HG02970 (cell line): ENCODE measurements at regions not wholly inside any gene's neighbourhood (a gene's known extent, or its start where the extent isn't known, plus 50 kb on each side); places are given as distances from the start of the nearest gene placed in this dataset.

Experiments used
- ATAC-seq: cut with Tn5 transposase; IDR thresholded peaks from one replicate; pipeline ENCODE4 v1.9.1; 2021; ENCODE audit warnings: mild to moderate bottlenecking, moderate library complexity, moderate number of reproducible peaks; ENCODE audit not compliant: unreplicated experiment, low FRiP score

DNA sequence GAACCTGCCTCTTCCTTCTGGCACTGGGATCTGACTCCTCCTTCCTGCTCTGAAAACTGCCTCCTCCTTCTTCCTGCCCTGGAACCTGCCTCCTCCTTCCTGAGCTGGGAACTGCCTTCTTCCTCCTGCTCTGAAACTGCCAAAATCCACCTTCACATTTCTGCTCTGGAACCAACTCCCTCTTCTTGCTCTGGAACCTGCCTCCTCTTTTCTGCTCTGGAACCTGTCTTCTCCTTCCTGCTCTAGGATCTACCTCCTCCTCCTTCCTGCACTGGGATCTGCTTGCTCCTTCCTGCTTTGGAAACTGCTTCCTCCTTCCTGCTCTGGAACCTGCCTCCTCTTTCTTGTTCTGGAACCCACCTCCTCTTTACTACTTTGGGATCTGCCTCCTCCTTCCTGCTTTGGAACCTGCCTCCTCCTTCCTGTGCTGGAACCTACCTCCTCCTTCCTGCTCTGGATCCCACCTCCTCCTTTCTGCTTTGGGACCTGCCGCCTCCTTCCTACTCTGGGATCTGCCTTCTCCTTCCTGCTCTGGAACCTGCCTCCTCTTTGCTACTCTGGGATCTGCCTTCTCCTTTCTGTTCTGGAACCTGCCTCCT, 315.5 kb downstream of the PRL start:
- ATAC-seq: no peak

- no peak for ATAC-seq
Observed at GRCh38 chr6:21984135-21984534, 312.7 kb downstream of the PRL start.

DNA sequence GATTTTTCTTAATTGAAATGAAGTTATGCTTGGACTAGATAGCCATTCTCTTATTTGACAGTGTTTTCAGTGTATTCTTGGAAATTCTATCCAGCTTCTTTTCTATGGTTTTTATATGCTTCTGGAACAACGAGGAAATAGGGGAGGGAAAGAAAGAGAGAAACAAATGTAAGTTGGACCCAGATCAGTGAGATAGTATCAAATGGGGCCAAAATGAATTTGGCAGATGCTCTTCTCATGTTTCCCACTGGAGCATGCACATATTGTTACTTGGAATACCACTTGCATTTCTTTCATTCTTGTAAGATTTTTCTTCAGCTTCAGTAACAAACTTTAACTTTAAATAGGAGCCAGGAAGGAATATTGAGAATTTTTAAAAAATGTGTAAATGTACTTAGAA, 312.3 kb downstream of the PRL start:
- no peak for ATAC-seq

- ATAC-seq: no peak
Observed at GRCh38 chr6:21985904-21986303, 310.9 kb downstream of the PRL start.

DNA sequence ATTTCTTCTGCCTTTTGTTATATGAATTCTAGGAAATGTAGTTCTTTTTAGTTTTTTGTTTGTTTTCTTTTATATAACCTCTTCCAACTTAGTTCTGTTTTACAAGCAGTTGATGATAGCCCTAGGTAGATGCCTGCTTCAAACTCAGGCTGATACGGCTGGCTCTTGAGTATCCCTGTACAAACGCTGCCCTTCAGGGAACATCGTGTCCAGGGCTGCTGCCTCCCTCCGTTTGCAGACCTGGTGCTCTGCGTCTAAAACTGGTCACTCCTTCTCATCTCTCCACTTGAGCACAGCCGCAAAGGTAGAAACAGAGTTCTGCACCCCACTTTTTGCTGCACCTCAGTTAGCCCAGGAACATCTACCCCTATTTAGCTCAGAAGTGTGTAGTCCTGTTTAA, 310.1 kb downstream of the PRL start:
- ATAC-seq: no peak

DNA sequence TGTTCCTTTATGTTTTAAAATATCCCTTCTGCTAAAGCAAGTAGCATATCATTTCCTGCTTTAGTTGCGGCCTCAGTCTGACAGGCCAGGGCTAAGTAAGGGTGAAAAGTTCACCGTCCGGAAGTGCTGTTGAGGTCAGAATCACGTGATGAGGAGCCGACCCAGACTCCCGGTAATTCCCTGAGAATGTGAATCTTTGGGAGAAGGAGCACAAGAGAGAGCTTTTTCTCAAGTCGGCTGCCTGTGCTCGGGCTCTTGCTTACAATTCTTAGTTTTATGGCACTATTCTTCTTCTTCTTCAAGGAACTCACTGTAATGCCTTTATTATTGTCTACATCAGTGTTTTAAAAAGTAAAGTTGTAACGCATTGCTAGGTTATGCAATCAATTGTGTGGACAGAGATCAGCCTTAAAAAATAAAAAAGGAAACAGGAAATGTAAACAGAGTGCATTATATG, 309.3 kb downstream of the PRL start:
- ATAC-seq: no peak

DNA sequence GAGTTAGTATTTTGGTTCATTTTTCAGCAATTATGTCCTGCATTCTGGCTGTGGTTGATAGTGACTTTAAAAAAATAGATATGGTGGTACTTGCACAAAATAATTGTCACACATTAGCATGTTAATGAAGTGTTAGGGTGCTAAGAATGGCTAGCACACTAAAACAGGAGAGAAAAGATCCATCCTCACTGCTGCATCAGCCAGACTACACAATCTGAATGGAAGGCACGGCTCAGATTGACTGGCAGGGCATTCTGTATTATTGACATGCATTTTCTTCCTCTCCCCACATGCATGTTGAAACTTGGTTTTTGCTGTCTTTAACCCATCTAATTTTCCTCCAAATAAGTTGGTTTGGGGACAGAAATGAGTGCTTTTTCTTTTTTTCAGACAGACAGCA, 306.3 kb downstream of the PRL start:
- ATAC-seq: no peak

DNA sequence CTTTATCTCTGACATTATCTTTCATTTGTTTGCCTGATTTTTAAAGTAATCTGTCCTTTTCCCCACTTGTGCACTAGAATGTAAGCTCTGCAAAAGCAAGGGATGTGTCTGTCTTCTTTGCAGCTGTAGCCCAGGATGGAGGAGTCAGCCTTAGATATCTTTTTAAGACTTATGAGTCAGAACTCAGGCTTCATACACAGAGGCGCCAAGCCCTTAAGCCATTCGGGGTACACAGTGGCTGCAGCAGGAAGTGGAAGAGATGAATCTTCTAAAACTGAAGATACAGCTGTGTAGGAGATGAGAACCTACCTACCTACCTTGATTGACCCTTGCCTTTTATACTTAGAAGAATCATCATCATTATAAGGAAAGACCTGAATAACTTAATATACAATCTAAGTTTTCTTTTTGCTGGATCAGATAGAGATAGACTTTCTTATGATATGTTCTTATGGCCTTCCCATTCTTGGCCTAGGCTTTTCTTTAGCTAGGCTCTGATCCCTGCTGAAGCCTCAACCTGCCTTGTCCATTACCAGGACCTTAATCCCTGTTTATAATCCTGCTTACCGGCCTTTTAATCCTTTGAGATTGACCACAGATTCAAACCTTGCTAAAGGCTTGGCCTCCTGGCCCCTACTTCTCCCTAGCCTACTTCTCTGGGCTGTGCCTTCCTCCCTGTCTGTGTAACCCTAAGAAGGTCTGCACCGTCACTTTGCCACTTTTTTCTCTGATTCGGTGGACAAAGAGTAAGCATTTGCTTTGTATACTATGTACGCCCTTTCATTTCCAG, 304.5 kb downstream of the PRL start:
- ATAC-seq: no peak

GRCh38 chr6:21993841-21994240, 303.0 kb downstream of the PRL start:
- ATAC-seq: no peak

DNA sequence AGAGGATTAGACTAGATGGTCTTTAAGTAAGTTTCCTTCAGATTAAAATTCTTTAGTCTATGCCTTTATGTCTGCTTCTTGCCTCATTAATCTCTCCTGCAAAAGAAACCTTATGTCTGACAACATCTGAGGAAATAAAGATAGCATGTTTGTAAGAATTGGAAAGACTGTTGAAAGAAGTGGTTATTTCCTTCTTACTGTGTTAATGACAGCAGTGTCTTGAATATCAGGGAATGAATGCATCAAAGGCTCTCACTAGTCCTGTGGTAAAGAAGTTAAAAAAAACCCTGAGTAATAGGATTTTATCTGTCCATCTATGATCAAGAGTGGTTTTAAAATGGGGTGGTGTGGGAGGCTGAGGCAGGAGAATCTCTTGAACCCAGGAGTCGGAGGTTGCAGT, 302.0 kb downstream of the PRL start:
- ATAC-seq: no peak

DNA sequence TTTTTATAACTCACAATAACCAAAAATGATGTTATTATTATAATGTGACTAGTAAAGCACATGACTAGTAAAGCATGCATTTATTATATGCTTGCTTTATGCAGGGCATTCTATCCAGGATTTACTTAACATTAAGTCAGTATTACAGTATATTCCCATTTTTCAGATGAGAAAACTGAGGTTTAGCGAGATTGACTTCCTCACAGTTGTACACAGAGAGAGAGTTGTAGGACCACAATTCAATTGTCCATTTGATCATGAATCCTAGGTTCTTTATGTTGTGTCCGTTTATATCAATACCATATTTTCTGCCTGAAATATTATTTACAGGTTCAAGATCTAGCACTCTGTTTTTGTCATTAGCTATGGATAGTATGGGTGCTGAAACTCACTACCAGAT, 301.5 kb downstream of the PRL start:
- no peak for ATAC-seq

DNA sequence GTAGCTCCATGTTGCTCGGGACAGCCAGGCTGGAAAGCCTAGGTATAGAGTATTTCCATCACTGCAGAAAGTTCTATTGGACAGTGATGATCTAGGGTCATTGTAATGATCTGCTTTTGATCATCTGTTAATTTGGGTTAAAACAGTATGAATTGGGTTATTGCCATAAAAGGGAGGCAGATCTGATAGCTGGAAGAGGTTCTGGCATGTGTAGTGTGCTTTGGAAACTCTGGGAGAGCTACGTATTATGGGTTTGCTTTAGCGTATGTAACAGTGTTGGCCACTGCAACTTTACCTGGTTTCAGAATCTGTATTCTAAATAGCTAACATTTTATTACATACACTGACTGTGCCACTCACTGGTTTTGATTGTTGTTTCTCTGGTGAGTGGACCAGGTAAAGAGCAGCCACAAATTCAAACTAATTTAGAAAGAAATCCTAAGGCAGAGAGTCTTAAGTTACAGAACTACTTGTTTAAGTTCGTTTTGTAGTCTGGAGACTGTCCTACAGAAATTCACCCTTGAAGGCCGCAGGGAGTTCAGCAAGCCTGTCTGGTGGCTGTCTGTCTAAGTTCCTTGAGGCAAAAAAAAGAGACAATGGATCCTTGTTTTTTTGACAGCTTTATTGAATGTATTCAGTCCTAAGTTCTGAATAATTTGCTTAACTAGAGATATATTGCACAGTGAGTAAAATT, 300.3 kb downstream of the PRL start:
- ATAC-seq: no peak

GRCh38 chr6:21997119-21998037, 299.5 kb downstream of the PRL start:
- ATAC-seq: no peak

GRCh38 chr6:21998582-21998981, 298.3 kb downstream of the PRL start:
- ATAC-seq: no peak

GRCh38 chr6:21999012-21999528, 297.8 kb downstream of the PRL start:
- ATAC-seq: no peak

- ATAC-seq: no peak
Observed at GRCh38 chr6:21999741-22000140, 297.1 kb downstream of the PRL start.

GRCh38 chr6:22001396-22002027, 295.3 kb downstream of the PRL start:
- no peak for ATAC-seq

GRCh38 chr6:22003287-22003686, 293.5 kb downstream of the PRL start:
- no peak for ATAC-seq

- no peak for ATAC-seq
Observed at GRCh38 chr6:22006795-22007194, 290.0 kb downstream of the PRL start.

DNA sequence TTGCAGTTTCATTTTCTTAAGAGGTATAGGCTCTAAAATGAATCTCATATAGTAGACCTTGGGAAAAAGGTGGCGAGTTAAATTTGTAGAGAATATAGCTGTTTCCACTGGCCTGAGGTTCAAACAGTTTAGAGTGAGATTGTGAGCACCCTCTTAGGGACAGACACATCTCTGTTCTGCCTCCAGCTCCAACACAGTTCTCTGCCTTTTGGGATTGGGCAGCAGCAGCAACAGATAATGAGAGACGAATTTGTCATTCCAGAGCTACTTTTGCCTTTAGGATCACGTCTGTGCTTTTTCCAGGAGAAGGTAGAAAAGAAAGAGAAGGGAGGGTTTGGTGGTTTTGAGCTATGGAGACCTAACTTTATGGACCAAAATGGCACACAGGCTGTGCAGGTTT, 289.4 kb downstream of the PRL start:
- no peak for ATAC-seq
